G401 (cell line): ENCODE measurements at regions not wholly inside any gene's neighbourhood (a gene's known extent, or its start where the extent isn't known, plus 50 kb on each side); places are given as distances from the start of the nearest gene placed in this dataset.
"Not testable (repeated sequence)": the region's sequence is repeated elsewhere in the genome, so short reads cannot be mapped to it uniquely, and the experiment has no call there.

Experiments
- DNase-seq: peaks from one replicate; pipeline ENCODE4 v3.0.0-alpha.2; 2015; ENCODE audit warnings: low spot score
- in situ Hi-C: cut with HindIII; loops from 2 replicates; pipeline ENCODE4 v1.10.0; 2016; ENCODE audit warnings: low sequenced_read_pairs, mixed read lengths

DNA sequence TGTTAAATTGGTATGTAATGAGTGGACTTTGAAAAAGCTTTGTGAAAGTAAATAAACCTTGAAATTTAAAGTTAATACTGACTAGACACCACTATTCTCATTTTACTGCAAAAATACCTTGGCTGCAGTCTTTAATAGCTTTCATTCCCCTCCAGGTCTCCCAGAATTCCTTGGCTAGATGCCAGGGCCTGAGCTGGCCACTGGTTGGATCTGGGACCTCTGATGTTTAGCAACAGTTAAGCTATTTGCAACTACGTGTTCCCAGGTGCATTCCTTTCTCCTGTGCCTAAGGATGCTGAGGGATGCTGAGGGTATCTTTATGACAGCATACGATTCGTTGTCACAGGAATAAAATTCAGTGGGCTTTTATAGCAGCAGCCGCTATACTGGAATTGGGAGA lies 938.7 kb downstream of the TTLL7 start:
- in situ Hi-C loops: no loop called here

GRCh38 chr1:83058327-83058726 lies 940.6 kb downstream of the TTLL7 start:
- no peak for DNase-seq
- in situ Hi-C loops: no loop called here

More for the DNA sequence above, 938.7 kb downstream of the TTLL7 start:
- DNase-seq: no peak

- in situ Hi-C loops: no loop called here
- no peak for DNase-seq
Measured at GRCh38 chr1:83055391-83056170, 943.4 kb downstream of the TTLL7 start.

GRCh38 chr1:83053446-83053845 lies 945.5 kb downstream of the TTLL7 start:
- in situ Hi-C loops: no loop called here
- no peak for DNase-seq

- no peak for DNase-seq
- in situ Hi-C loops: no loop called here
Measured at GRCh38 chr1:83052865-83053264, 946.1 kb downstream of the TTLL7 start.

DNA sequence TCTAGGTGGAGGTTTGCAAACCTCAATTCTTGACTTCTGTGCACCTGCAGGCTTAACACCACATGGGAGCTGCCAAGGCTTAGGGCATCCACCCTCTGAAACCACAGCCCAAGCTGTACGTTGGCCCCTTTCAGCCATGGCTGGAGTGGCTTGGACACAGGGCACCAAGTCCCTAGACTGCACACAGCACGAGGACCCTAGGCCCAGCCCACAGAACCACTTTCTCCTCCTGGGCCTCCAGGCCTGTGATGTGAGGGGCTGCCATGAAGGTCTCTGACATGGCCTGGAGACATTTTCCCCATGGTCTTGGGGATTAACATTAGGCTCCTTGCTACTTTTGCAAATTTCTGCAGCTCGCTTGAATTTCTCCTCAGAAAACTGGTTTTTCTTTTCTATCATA lies 947.9 kb downstream of the TTLL7 start:
- in situ Hi-C loops, DNase-seq: not testable (repeated sequence)

GRCh38 chr1:83043244-83043643 lies 955.7 kb downstream of the TTLL7 start:
- no peak for DNase-seq
- in situ Hi-C loops: no loop called here

GRCh38 chr1:83039091-83039490 lies 959.8 kb downstream of the TTLL7 start:
- in situ Hi-C loops: not testable (repeated sequence)

DNA sequence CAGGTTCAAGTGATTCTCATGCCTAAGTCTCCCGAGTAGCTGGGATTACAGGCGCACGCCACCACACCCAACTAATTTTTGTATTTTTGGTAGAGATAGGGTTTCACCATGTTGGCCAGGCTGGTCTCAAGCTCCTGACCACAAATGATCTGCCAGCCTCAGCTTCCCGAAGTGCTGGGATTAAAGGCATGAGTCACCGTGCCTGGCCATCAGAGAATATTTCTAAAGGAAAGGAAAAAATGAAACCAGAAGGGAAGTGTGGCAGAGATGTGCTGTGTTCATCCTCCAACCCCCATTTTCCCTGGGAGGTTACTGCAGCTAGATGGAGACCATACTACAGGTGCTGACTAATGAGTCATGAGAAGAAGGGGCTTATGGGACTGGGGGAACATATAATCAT lies 964.1 kb downstream of the TTLL7 start:
- DNase-seq: no peak
- in situ Hi-C loops: no loop called here

More at GRCh38 chr1:83039091-83039490, 959.8 kb downstream of the TTLL7 start:
- DNase-seq: not testable (repeated sequence)

DNA sequence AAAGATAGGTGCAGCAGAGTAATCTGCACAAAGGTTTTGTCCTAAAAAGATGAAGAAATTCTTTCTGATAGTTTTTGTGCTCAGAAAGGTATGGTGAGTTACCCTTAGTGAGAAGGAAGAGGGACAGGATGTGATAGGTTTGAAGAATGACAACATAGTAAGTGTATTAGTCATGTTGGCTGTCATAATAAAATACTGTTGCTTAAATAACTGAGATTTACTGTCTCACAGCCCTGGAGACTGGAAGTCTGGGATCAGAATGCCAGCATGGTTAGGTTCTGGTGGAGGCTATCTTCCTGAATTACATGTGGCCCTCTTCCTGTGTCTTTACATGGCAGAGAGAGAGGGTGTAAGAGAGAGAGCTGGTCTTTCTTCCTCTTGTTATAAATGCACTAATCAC lies 965.2 kb downstream of the TTLL7 start:
- no peak for DNase-seq
- in situ Hi-C loops: no loop called here

DNA sequence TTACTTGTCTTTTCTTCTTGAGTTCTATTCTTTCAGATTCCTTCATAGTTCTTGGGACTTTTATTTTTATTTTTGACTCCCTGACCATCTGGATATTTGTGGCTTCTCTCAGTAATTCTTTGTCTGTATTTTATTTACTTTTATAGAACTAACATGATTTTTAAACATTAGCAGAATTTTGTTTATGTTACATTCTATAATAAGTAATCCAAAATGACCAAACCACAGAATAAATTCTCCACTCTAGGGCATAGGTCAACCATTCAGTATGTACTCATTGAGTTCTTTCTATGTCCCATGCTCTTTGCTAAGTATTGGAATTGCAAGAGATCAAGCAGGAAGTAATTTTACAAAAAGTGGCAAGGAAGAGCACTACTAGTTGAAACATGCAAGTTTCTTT lies 969.0 kb downstream of the TTLL7 start:
- in situ Hi-C loops: no loop called here

DNA sequence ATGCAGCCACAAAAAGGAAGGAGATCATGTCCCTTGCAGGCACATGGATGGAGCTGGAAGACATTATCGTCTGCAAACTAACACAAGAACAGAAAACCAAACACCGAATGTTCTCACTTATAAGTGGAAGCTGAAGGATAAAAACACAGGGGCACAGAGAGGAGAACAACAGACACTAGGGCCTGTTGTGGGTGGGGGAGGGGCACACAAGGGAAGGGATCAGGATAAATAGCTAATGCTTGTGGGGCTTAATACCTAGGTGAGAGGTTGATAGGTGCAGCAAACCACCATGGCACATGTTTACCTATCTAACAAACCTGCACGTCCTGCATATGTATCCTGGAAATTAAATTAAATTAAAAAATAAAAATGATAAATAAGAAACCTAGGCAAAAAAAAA lies 969.9 kb downstream of the TTLL7 start:
- DNase-seq: no peak
- in situ Hi-C loops: no loop called here

More for the DNA sequence above, 969.0 kb downstream of the TTLL7 start:
- no peak for DNase-seq

DNA sequence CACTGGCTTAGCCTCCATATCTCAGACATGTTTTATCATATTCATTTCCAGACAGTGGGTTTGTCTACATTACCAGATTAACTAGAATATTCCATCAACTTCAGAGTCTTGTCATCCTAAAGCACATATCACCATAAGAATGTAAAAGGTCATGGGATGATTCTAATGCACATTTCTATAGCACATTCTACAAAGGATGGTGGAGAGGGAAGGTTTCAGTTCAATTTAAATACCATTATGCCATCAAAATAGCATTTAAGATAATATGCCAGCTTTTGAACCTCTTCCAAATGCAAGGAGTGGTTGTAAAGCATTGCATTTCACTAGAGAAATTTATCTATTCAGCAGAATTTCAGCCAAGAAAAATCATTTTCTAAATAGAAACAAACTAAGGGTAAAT lies 970.5 kb downstream of the TTLL7 start:
- in situ Hi-C loops: no loop called here
- no peak for DNase-seq

- in situ Hi-C loops: no loop called here
- DNase-seq: no peak
Measured at GRCh38 chr1:83027511-83027910, 971.4 kb downstream of the TTLL7 start.

DNA sequence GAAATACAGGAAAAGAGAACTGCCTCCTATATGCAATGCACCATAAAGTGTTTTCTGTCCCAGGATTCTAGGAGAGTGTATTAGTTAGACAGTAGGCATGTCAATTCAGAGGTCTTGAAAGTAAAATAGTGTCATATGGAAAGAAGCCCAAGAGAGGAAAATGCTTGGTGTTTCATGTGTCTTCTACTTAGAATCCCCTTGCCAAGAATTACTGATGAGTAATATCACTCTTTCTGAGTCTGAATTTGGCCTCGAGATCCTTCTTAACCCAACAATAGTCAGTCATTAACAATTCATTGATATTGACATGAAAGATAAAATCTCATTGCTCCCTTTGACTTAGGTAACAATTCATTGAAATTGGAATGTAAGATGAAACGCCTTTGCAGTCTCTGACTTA lies 972.2 kb downstream of the TTLL7 start:
- in situ Hi-C loops: no loop called here

DNA sequence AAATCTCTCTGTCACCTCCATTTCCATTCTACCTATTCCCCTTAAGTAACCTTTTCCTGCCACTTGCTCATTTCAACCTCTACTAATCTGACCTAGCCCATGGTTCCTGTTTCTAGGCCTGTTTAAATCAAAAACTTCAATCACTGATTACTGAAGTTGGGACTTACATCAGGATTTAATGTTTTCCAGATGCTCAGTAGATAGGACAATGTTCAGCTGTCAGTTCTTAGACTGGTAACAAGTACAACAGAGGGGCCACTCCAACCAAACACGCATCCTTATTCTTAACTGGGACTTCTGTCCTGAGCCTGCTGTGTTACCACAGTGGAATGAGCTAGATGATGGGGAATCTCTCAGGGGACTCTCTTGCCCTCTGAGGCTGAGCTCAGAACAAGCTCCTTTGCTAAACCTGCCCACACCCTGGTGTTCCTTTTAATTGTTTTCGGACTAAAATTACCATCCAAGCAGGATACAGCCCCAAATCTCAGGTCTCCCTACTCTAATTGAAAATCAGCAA lies 974.6 kb downstream of the TTLL7 start:
- no peak for DNase-seq
- in situ Hi-C loops: no loop called here

More for the DNA sequence above, 972.2 kb downstream of the TTLL7 start:
- DNase-seq: no peak

DNA sequence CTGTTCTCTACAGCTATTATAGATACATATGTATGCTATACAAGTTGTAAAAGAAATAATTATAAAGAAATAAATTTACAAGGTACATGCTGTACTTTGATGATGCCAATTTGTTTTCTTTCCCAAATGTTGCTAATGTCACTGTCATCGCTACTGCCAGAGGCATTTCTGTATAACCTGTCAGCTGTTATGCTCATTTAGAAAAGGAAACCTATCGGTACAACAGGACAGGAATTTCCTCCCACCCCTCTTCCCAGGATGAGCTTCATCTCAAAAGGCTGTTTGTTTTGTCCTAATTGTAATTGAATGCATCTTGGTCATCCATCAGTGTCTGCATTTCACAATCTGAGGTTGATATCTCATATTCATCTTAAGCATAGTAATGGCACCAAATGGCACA lies 975.7 kb downstream of the TTLL7 start:
- DNase-seq: no peak
- in situ Hi-C loops: no loop called here

DNA sequence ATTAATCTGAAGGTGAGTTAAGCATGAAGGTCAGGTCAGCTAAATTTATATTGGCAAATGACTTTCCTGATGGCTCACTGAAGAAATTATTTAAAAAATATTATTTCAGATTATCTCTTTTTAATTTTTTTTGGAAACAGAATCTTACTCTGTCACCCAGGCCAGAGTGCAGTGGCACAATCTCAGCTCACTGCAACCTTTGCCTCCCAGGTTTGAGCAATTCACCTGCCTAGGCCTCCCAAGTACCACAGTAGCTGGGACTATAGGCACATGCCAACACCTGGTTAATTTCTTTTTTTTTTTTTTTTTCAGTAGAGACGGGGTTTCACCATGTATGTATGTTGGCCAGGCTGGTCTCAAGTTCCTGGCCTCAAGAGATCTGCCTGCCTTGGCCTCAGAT lies 976.7 kb downstream of the TTLL7 start:
- in situ Hi-C loops: no loop called here
- DNase-seq: no peak

GRCh38 chr1:83017701-83018100 lies 981.2 kb downstream of the TTLL7 start:
- in situ Hi-C loops: no loop called here
- no peak for DNase-seq

GRCh38 chr1:83017276-83017675 lies 981.7 kb downstream of the TTLL7 start:
- no peak for DNase-seq
- in situ Hi-C loops: no loop called here

GRCh38 chr1:83016354-83016849 lies 982.5 kb downstream of the TTLL7 start:
- in situ Hi-C loops: no loop called here
- DNase-seq: no peak
